LNCAP (cell line): ENCODE measurements at regions not wholly inside any gene's neighbourhood (a gene's known extent, or its start where the extent isn't known, plus 50 kb on each side); places are given as distances from the start of the nearest gene placed in this dataset.

Experiments used
- TF ChIP-seq, protein P1 (sequence below): fragments of 450-650 bp; IDR thresholded peaks from 2 replicates; pipeline ENCODE4 v1.5.1; 2017; ENCODE audit warnings: mild to moderate bottlenecking

DNA sequence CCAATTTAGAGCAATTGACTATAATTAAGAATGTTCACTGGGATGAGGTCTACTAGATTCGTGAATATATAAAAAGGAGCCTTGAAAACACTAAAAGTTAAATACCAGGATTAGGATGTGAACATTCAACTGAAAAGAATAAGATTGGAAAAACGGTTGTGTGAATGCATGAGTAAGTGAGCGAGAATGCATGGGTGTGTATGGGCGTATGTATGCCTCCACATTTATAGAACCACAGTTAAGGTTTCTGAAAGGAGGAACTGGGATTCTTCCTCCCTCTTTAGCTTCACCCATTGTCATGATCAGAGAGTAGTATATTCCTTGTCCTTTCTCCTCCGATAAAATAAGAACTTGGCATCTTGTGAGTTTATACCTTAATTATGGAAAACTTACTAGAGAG lies 151.1 kb upstream of the UBE2E3 start:
- TF ChIP-seq, protein P1, sequence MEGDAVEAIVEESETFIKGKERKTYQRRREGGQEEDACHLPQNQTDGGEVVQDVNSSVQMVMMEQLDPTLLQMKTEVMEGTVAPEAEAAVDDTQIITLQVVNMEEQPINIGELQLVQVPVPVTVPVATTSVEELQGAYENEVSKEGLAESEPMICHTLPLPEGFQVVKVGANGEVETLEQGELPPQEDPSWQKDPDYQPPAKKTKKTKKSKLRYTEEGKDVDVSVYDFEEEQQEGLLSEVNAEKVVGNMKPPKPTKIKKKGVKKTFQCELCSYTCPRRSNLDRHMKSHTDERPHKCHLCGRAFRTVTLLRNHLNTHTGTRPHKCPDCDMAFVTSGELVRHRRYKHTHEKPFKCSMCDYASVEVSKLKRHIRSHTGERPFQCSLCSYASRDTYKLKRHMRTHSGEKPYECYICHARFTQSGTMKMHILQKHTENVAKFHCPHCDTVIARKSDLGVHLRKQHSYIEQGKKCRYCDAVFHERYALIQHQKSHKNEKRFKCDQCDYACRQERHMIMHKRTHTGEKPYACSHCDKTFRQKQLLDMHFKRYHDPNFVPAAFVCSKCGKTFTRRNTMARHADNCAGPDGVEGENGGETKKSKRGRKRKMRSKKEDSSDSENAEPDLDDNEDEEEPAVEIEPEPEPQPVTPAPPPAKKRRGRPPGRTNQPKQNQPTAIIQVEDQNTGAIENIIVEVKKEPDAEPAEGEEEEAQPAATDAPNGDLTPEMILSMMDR, result no peak

DNA sequence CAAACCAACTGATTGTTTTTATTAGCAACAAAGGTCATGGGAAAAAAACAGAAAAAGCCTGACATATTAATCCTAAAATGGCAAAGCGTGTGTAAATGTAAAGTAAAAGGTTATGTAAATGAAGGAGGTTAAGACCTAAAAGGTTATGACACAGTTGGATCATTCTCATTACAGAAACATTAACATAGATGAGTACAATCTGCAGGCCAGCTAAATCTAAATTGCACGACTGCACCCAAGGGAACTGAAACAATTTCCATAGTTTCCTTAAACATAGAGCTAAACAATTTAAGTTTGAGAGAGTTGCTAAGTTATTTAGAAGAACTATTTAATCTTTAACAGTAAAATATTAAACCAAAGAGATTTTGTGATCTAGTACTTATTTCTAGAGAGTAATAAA lies 151.6 kb upstream of the UBE2E3 start:
- TF ChIP-seq, protein P1, result no peak

DNA sequence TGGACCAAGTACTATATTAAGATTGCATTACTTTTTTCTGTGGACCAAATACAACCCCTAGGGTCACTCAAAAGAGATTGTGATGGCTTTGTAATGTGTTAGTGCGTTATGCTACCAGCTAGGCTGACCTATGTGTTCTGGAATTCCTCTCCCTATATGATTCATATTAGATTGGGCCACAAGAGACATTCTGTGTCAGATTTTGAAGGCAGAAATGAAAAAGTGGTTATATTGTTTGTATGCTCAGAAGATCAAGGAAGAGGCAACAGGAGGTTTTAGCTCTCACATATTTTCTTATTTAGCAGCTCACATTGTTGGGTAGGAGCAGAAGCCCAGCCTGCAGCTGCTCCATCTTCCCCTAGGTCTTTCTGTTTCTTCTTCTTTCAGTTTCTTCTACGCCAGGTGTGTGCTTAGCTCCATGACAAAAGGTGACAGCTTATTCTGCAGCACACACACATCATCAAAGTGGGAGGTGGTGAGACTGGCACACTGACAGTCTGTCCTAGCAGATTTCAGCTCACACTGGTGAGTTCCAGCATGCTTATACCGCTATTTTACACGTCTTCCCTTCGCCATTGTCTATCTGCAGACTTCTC lies 156.8 kb upstream of the UBE2E3 start:
- TF ChIP-seq, protein P1, result no peak

DNA sequence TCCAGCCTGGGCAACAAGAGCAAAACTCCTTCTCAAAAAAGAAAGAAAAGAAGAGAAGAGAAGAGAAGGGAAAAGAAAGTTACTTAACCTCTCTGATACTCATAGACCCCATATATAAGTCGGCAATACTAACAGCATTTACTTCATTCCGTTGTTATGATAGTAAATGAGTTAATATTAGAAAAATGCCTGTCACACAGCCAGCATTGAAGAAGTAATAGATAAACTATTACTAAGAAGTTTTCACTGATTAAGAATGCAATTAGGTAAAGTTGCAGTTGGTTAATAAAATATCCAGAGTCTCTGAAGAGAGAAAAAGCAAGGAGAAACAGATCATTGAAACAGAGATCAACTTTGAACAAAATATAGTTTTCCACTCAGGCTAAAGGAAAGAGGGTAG lies 161.3 kb upstream of the UBE2E3 start:
- TF ChIP-seq, protein P1, result no peak

DNA sequence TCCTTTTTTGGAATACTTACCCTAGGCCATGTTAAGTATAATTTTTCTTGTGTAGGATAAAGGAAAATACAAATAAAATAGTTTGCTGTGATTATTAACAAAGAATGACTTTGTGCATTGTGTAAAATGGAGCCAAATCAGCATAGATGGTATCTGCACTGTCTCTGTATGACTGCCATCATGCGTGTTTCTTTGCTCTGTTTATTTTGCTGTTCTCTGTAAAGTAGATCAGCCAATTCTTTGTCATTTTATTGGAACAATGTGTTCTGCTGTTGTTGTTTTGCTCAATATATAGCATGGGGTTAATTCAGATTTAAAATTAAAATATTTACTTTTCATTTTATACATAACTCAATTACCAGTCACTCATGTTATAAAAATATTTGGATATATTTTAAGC lies 181.3 kb upstream of the UBE2E3 start:
- TF ChIP-seq, protein P1, result no peak

DNA sequence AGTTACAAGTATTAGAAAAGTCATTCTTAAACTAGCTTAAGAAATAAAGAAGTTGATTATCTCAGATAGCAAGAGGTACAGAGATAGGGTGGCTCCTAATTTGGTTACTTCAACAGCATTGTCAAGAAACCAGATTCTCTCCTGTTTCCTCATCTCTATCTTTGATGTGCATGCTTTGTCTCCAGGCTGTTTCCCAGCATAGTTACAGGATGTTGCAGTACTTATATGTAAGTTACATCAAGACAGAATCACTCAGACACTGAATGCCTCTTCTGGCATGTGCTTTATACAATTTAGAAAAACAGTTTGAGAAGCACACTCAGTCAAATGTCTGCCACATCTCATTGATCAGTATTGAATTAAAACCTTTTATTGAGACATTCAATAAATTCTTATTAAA lies 189.5 kb upstream of the UBE2E3 start:
- TF ChIP-seq, protein P1, result no peak

DNA sequence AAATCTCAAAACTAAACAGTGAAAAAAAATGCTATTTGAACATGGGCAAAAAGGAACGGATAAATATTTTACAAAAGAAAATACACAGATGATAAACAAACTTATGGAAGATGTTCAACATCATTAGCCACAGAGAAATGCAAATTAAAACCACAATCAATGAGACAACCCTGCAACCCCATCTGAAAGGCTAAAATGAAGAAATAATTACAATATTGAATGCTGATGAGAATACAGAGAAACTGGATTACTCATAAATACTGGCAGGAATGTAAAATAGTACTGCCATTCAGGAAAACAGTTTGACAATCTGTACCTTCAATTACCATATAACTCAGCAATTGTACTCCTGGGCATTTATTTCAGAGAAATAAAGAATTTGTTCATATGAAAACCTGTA lies 193.1 kb upstream of the UBE2E3 start:
- TF ChIP-seq, protein P1, result no peak

DNA sequence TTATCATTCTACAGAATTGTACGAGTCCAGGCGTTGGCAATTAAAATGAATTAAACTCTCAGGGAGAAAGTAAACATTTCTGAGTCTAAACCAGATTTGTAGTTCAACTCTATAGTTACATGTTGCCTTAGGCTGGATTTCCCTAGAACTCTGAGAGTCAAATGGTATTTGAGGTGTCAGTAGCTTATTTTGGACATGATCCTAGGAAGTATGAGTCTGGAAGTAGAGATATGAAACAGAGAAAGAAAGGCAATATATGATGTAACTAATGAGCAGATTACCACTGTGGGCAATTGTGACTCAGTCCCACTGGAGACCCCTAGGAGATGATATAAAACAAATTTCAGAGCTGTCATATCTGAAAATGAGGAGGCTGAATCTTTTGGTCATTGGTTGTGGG lies 199.1 kb upstream of the UBE2E3 start:
- TF ChIP-seq, protein P1, result no peak
